ENCODE measurements at regions not wholly inside any gene's neighbourhood (a gene's known extent, or its start where the extent isn't known, plus 50 kb on each side); places are given as distances from the start of the nearest gene placed in this dataset.
"Not testable (repeated sequence)": the region's sequence is repeated elsewhere in the genome, so short reads cannot be mapped to it uniquely, and the experiment has no call there.

GRCh38 chr7:45410893-45411292, 163.3 kb upstream of the ADCY1 start:
- DNase-seq = no peak

DNA sequence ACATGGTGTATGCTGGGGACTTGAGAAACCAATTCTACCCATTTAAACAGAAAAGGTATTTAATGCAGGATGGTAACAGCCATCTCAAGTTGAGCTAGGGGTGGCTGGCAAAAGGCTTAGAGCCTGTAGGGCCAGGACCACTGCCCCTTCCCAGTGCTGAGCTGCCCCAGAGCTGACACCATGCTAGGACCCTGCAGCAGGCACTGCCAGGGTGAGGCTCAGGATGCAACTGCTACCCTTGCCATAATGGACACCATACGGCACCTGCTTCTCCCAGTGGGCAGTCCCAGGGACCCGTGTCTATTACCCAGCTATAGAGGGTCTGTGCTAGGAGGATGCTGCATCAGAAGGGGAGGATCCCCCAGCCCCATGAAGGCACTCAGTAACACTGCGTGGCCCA, 160.7 kb upstream of the ADCY1 start:
- no peak for DNase-seq

- no peak for DNase-seq
These were observed 159.9 kb upstream of the ADCY1 start for GRCh38 chr7:45414226-45414625.

GRCh38 chr7:45415265-45415664, 158.9 kb upstream of the ADCY1 start:
- DNase-seq = no peak

GRCh38 chr7:45416846-45417245, 157.3 kb upstream of the ADCY1 start:
- no peak for DNase-seq

DNA sequence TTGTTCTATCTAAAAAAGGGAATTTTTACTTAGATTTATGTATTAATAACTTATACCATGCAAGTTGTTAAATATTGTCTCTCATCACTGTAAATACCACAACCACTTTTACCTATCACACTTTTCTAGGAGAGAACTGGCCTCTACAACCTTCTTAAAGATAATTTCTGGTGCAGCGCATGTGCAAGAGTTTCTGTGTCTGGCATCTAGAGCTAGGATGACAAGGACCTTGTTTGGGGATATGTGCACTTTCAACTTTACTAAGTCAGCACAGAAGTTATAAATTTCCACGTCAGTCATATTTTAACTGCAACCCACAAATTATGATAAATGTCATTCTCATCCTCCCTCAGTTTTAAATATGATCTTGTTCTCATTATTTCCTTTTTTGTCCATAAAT, 156.9 kb upstream of the ADCY1 start:
- DNase-seq = no peak

GRCh38 chr7:45417735-45418134, 156.4 kb upstream of the ADCY1 start:
- no peak for DNase-seq

GRCh38 chr7:45420843-45421495, 153.2 kb upstream of the ADCY1 start:
- DNase-seq = no peak

DNA sequence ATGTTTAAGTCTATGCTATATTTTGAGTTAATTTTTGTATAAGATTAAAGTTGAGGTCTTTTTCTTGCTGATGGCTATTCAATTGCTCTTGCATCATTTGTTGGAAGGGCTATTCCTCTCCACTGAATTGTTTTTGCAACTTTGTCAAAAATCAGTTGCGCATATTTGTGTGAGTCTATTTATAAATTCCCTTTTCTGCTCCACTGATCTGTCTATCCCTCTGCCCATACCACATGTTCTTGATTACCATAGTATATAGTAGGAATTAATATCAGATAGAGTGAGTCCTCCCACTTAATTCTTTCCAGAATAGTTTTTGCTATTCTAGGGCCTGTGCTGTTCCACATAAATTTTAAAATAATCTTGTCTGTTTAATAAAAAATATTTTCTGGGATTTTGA, 152.4 kb upstream of the ADCY1 start:
- no peak for DNase-seq

DNA sequence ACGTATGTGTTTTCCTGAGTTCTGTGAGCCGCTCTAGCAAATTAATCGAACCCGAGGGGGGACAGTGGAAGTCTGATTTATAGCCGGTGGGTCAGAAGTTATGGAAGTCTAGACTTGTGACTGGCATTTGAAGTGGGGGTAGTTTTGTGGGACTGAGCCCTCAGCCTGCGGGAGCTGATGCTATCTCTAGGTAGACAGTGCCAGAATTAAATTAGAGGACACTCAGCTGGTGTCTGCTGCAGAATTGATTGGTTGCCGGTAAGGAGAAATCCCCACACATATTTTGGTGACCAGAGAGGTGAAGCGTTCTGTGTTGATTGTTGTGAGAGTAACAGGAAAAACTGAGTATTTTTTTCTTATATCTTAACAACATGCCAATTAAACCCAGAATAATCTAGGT, 143.8 kb upstream of the ADCY1 start:
- no peak for DNase-seq

- no peak for DNase-seq
These were observed 139.9 kb upstream of the ADCY1 start for GRCh38 chr7:45434167-45434784.

- DNase-seq = no peak
These were observed 139.0 kb upstream of the ADCY1 start for GRCh38 chr7:45435131-45435530.

- no peak for DNase-seq
These were observed 138.3 kb upstream of the ADCY1 start for GRCh38 chr7:45435846-45436245.

- not testable (repeated sequence) for DNase-seq
These were observed 133.4 kb upstream of the ADCY1 start for GRCh38 chr7:45440776-45441175.

DNA sequence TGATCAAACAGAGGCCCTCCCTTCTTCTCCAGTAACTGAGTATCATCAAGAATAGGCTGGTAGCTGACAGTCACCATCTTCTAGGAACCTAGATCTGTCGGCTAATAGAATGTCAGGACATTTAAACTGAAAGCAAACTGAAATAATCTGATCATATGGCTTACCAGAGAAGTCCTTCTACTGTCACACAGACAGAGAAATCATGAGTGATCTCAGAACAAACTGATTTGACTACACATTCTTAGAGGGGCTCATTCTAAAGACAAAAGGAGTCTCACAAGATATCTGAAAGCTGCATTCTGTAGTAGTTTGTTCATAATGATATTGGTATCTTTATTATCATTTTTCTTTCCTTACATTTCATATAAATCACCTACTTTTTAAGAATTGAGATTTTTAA, 130.9 kb upstream of the ADCY1 start:
- no peak for DNase-seq

GRCh38 chr7:45446195-45446944, 127.8 kb upstream of the ADCY1 start:
- no peak for DNase-seq

GRCh38 chr7:45447296-45447695, 126.9 kb upstream of the ADCY1 start:
- no peak for DNase-seq

DNA sequence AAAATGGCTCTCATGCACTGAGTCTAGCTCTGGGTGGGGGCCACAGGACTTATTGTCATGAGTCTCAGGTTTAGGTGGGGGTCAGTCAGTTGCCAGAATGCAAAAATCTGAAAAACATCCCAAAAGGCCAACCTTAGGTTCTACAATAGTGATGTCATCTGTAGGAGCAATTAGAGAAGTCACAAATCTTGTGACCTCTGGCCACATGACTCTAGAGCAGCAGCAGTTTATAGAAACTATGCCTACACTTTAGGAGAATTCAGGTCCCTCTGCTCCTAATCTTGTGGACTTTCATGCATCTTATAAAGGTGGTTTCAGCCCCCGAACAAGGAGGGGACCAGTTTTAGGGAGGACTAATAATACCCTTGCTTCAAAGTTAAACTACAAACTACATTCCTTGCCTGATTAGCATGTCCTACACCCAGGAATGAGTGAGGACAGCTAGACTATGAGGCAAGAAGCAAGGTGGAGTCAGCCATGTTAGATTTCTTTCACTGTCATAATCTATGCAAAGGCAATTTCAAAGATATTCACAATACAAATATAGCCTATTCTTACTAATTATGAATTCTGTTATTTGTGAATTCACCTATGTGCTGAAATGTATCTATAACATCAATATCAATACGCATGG, 123.5 kb upstream of the ADCY1 start:
- DNase-seq = no peak

GRCh38 chr7:45451342-45452035, 122.7 kb upstream of the ADCY1 start:
- no peak for DNase-seq

GRCh38 chr7:45454771-45455170, 119.4 kb upstream of the ADCY1 start:
- no peak for DNase-seq

- DNase-seq = no peak
These were observed 118.5 kb upstream of the ADCY1 start for GRCh38 chr7:45455662-45456061.

DNA sequence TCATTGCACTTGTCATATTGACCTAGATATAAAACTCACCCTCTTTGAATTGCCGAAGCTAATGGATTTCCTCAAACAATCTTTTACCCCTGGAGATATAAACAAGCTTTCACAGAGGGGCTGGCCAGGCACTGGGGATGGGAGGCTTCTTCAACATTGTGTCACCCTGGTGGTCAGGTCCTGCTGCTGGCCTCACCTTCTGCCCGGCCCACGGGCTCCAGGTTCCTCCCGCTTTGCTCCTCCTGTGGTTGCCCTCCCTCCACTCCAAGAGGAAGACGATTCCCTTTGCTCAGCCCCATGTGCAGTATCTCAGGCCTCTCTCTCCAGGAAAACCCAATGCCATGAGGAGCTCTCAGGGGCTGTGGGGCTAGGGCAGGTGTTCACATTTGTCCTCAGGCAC, 118.1 kb upstream of the ADCY1 start:
- no peak for DNase-seq
